Activated CD4-positive, alpha-beta T cell treated with anti-CD3 and anti-CD28 coated beads, Interleukin-2, amount 50 U/mL, for 4 hours (primary cell): ENCODE measurements at regions not wholly inside any gene's neighbourhood (a gene's known extent, or its start where the extent isn't known, plus 50 kb on each side); places are given as distances from the start of the nearest gene placed in this dataset.

ENCODE experiments used
- DNase-seq, 2 experiments: peaks; one replicate each; pipeline ENCODE4 v3.0.0-alpha.2; 2020

- no peak for DNase-seq
Observed at GRCh38 chr2:6482256-6482655, 383.5 kb downstream of the CMPK2 start.

DNA sequence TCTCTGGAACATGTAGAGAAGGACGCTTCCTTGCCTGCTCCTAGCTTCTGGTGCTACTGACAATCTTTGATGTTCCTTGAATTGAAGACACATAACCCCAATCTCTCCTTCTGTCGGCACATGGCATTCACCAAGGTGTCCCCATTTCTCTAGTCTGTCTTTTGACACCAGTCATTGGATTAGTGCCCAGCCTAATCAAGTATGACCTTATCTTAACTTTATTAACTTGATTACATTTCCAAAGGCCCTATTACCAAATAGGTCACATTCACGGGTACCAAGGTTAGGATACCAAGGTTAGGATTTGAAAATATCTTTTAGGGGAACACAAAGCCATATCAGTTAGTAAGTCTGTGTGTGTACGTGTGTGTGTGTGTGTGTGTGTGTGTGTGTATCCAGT is 377.9 kb downstream of the CMPK2 start:
- DNase-seq = no peak

GRCh38 chr2:6492573-6492972 is 373.1 kb downstream of the CMPK2 start:
- DNase-seq = no peak

- no peak for DNase-seq
Observed at GRCh38 chr2:6493266-6493665, 372.4 kb downstream of the CMPK2 start.

- no peak for DNase-seq
Observed at GRCh38 chr2:6493669-6494068, 372.0 kb downstream of the CMPK2 start.

DNA sequence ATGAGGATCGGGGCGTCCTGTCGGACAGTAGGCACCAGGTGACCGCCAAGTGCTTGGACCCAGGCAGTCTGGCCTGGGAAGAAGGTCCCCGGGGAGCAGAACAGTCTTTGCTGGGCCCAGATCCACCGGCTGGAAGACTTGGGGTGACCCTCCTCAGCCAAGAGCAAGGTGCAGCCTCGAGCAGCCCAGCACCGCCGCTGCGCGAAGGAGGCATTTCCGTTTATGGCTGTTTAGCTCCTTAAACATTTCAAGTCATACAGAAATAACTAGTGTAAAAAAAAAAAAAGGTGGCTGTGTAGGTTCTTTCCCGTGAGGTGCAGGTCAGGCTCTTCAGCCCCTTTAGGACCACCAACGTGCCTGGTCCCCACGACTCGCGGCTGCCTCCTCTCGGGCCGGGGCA is 370.2 kb downstream of the CMPK2 start:
- DNase-seq = no peak

GRCh38 chr2:6496376-6496775 is 369.3 kb downstream of the CMPK2 start:
- no peak for DNase-seq

GRCh38 chr2:6497048-6497447 is 368.7 kb downstream of the CMPK2 start:
- no peak for DNase-seq

DNA sequence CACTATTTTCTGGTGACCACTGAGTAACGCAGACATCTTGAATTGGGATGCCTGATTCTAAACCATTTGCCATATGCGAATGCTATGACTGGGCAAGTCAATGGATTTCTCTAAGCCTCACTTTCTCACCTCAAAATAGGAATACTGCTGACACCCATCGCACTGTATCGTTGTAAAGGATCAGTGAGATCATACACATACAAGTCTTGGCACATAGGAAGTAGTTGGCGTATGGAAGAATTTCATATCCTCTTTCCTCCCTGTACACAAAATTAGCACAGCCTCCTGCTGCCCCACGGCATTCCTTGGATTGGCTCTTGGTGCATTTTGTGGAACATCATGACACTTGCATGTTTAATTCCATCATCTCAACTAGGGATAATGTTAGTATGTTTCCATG is 366.9 kb downstream of the CMPK2 start:
- DNase-seq = no peak

- DNase-seq = no peak
Observed at GRCh38 chr2:6499691-6500090, 366.0 kb downstream of the CMPK2 start.

- DNase-seq = no peak
Observed at GRCh38 chr2:6506361-6506794, 359.3 kb downstream of the CMPK2 start.

DNA sequence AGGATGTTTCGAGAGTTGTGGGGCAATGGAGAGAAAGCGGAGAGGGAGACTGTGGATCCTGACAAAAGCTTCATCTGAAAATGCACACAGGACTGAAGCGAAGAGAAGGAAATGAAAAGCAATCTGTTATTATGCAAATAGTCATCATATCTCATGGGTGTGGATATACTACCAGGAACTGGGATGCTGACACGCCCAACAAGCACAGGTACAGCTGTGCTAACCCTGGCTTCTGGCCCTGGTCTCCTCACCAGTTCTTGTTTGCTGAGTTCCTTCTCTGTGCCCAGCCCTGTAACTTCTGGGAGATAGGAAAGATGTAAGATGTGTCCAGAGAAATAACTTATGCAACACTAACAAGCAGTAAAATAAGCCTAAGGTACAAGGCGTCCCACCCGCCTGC is 358.8 kb downstream of the CMPK2 start:
- DNase-seq = no peak

DNA sequence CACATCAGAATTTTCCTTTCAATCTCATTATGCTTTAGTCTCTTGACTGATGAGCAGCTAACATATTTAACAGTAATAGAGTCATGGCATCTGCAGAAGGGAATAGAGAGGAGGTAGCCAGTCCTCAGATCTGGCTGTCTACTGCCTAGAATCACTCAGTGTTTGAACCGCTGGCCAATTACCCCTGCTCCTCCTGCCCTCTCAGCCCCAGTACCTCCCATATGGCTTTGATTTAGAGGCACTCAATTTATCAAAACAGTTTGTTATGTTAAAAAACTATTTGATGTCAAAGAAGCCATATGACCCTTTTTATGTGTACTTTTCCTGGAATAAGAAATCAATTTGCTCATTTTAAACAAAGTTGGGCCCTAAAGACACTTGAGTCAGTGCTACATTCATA is 355.2 kb downstream of the CMPK2 start:
- no peak for DNase-seq

- no peak for DNase-seq
Observed at GRCh38 chr2:6512589-6512988, 353.1 kb downstream of the CMPK2 start.

DNA sequence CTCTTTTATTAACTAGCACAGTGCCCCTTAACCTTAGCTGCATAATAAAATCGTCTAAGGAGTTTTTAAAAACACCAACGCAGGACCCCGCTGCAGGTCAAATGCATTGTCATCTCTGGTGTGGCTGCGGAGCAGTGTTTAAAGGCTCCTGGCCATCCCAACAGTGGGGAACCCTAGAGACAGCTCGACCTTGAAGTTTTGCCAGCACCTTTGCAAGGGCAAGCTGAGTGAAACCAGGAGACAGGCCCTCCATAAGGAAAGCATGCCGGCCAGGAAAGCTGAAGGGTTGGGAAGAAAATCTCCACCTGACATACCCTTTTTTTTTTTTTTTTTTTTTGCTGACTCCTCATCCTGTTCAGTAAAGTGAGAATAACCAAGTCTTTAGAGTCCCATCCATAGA is 349.0 kb downstream of the CMPK2 start:
- no peak for DNase-seq

GRCh38 chr2:6518361-6518760 is 347.3 kb downstream of the CMPK2 start:
- DNase-seq = no peak

DNA sequence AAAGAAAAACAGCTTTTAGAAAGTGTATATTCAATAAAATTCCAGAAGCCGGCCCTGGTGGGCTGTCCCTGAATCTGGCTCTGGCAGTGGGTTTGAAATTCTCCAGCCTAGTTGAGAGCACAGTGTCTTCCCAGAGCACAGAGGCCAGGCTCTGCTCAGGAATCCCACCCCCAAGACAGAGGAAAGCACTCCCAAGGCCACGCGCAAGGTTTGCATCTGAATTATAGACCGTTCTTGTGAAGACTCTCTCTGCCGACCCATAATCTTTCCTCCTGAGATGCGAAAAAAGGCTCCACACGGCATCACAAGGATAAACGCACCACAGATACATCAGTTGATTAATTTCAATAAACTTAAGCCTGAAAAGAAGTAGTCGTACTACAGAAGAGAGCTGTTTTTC is 342.2 kb downstream of the CMPK2 start:
- no peak for DNase-seq

DNA sequence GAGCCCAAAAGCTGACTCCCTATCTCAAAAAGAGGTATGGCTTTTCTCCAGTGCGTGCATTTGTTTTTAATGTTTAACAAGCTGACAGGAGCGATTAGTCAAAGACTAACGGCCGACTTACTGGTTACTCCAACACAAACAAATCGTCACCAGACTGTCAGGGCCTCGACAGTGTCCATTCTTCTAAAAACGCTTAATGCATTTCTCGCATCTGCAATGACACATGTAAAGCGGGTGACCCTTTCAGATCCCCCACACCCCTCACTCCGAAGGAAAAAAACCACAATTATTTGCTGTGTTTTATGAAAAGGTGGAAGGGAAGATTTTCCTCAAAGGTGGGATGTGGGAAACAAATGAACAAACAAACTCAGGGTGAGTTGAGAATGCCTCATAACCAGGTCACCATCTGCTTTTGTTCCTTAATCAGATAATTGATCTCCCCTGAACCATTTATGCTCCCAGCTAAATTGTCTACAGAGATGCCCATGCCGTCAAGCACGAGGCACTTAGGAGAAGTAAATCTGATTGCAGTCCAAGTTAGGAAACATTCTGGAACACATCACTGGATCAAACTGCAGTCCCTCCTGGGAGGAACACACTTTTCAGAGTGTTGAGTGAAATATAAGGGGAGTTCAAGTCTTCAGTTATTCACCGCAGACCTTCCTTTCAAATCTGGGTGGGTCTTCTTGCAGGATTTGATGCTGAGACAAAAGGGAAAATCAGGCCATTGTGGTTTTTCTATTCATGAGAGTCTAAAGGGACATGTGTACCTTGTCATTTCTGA is 340.8 kb downstream of the CMPK2 start:
- DNase-seq = no peak

DNA sequence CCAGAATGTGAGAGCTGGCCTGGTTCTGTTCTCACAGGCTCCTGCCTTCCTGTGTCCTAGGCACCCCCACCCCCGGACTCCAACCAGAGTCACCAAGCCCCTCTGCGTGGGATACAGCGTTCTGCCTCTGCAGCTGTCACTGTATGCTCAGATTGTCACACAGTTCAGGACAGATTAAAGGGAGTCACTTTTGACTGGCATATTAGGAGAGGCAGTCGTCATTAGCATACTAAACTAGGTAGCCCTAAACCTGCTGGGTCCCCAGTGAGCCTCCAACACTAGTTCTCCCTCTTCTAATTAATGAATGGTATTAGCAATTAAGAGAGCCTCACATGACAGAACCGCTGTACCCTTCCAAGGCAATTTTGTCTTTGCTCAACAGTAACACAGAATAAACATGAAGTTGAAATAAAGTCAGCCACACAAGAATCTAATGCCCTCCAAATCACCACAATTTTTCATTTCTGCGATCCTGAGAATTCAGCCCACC is 340.2 kb downstream of the CMPK2 start:
- DNase-seq = no peak

GRCh38 chr2:6526093-6526824 is 339.4 kb downstream of the CMPK2 start:
- no peak for DNase-seq

DNA sequence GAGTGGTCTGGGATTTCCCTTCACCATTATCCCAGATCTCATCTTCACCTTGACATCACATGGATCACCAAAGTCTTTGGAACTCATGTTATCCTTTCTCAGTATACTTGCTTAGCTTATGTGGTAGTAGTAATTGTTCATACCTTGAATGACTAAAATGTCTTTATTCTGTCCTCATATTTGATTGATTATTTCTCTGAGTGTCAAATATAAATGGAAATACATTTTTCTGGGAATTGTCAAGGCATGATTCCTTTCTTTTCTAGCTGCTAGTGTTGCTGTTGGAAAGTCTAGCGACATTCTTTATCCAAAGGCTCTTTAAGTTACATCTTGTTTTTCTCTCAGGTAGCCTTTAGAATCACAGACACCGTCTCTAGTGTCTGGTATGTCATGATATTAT is 334.4 kb downstream of the CMPK2 start:
- DNase-seq = no peak

GRCh38 chr2:6535572-6535971 is 330.1 kb downstream of the CMPK2 start:
- DNase-seq = no peak

- no peak for DNase-seq
Observed at GRCh38 chr2:6538607-6539006, 327.1 kb downstream of the CMPK2 start.

DNA sequence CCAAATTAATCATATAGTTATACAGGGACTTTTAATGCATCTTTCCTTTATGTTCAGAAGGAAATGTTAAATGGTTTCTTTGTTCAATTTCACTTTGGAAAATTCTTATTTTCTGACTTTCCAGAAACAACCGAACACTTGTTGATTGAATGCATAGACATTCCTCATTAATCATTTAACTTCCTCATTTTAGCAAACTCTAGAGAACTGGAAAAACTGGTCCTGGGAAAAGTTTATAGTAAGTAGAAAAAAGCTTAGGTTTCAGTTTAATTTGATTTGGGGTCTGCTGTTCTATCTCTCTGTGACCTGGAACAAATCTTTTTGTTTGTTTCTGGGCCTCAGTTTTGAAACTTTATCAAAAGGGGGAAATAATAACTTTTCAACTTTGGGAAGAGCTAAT is 320.4 kb downstream of the CMPK2 start:
- DNase-seq = no peak
